GM12891 (cell line): ENCODE measurements at regions not wholly inside any gene's neighbourhood (a gene's known extent, or its start where the extent isn't known, plus 50 kb on each side); places are given as distances from the start of the nearest gene placed in this dataset.
"Not testable (repeated sequence)": the region's sequence is repeated elsewhere in the genome, so short reads cannot be mapped to it uniquely, and the experiment has no call there.

ENCODE experiments used
- DNase-seq: peaks from one replicate; pipeline ENCODE4 v3.0.0; 2011; ENCODE audit warnings: low spot score; ENCODE audit not compliant: insufficient read length
- FAIRE-seq: peaks from 2 replicates; lab custom pipeline; 2011; peaks lifted over from hg19 to GRCh38; lab: Jason Lieb, UNC
- PAX5 ChIP-seq: IDR thresholded peaks from 2 replicates; pipeline ENCODE4 v1.6.1; 2011; ENCODE audit warnings: low read length, moderate library complexity, mild to moderate bottlenecking; ENCODE audit not compliant: insufficient read depth, severe bottlenecking
- POLR2A ChIP-seq: IDR thresholded peaks from 2 replicates; pipeline ENCODE4 v1.6.1; 2011; ENCODE audit warnings: low read depth, low read length, control low read depth
- POLR2AphosphoS5 ChIP-seq: IDR thresholded peaks from 2 replicates; pipeline ENCODE4 v1.6.1; 2011; ENCODE audit warnings: low read depth, low read length, control low read depth
- POU2F2 ChIP-seq: IDR thresholded peaks from 2 replicates; pipeline ENCODE4 v1.6.1; 2011; ENCODE audit warnings: low read depth, mild to moderate bottlenecking, control low read depth, low read length, moderate library complexity
- SPI1 ChIP-seq: IDR thresholded peaks from 2 replicates; pipeline ENCODE4 v1.6.1; 2011; ENCODE audit warnings: low read depth, low read length, control low read depth
- TAF1 ChIP-seq: IDR thresholded peaks from 2 replicates; pipeline ENCODE4 v1.6.1; 2011; ENCODE audit warnings: low read depth, low read length, control low read depth

DNA sequence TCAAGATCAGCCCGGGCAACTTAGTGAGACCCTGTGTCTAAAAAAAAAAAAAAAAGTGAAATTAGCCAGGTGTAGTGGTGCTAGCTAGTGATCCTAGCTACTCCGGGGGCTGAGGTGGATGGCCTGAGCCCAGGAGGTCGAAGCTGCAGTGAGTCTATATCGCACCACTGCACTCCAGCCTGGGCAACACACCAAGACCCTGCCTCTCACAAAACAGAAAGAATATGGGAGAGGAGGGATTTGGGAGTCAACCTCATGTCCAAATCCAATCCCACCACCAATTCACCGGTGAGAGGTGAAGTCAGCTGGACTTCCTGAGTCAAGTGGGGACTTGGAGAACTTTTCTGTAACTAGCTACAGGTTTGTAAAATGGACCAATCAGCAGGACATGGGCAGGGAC, 80.5 kb upstream of the MFGE8 start:
- TF ChIP-seq TAF1: no peak
- TF ChIP-seq SPI1: no peak
- no peak for TF ChIP-seq POLR2A
- no peak for TF ChIP-seq POU2F2
- no peak for TF ChIP-seq POLR2AphosphoS5
- no peak for TF ChIP-seq PAX5
- DNase-seq (no peak), FAIRE-seq (no peak)

DNA sequence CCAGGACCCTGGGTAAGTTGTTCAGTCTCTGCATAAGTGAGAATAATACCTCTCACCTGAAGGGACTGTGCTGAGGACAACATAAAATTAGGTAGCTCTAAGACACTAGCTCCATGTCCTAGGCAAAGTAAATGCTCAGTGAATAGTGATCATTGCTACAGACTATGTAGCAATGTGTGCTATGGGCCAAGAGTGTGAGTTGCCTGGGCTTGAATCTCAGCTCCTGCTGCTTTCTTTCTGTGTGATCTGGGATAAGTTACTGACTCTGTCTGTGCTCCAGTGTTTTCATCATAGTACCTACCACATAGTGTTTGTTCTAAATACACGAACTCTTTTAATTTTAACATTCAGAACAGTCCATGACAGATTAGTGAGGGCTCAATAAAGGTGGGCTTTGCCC, 81.1 kb upstream of the MFGE8 start:
- FAIRE-seq (no peak), DNase-seq (no peak)
- TF ChIP-seq TAF1: no peak
- no peak for TF ChIP-seq POLR2AphosphoS5
- no peak for TF ChIP-seq POU2F2
- no peak for TF ChIP-seq POLR2A
- TF ChIP-seq SPI1: no peak
- TF ChIP-seq PAX5: no peak

DNA sequence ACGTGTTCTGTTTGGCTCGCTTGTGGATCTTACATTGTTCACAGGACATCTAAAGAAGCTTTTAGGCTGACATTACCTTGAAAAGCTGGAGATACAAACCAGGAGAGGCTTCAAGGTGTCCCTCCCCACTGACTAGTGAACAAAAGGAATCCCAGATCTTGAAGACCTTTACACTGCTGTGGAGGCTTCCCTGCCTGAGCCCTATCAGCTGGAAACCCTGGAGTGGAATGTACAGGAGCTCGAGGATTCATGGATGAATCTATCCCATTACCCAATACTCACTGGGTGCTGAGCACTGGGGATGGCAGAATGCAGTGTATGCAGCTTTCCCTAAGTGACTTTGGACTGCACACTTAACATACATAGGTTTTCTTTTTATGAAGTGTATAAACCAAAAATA, 82.3 kb upstream of the MFGE8 start:
- TF ChIP-seq POLR2A (no peak), TAF1 (no peak), PAX5 (no peak), SPI1 (no peak), POU2F2 (no peak), POLR2AphosphoS5 (no peak)
- DNase-seq: no peak
- no peak for FAIRE-seq

DNA sequence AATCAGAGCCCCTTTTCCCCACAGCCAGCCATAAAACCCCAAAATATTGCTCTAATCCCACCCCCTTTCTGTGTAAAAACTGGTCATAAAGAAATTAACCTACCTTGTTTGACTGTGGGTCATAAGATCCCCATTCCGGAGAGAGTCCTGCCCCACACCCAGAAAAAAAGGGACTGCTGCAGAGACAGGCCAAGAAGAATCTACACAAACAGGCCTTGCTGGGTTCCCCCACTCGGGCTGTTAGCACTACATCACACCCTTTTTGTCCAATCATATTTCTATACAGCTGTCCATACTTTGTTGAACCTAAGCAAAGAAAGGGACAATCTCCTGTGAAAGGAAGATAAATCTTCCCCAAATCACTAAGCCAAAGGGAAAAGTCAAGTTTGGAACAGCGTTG, 84.4 kb upstream of the MFGE8 start:
- TF ChIP-seq PAX5: no peak
- no peak for TF ChIP-seq POLR2AphosphoS5
- TF ChIP-seq TAF1: no peak
- no peak for TF ChIP-seq POU2F2
- no peak for TF ChIP-seq POLR2A
- no peak for TF ChIP-seq SPI1
- DNase-seq (no peak), FAIRE-seq (no peak)

- DNase-seq (no peak), FAIRE-seq (no peak)
- no peak for TF ChIP-seq PAX5
- TF ChIP-seq POLR2A: no peak
- no peak for TF ChIP-seq SPI1
Observed at GRCh38 chr15:88998980-88999713, 86.0 kb upstream of the MFGE8 start.

DNA sequence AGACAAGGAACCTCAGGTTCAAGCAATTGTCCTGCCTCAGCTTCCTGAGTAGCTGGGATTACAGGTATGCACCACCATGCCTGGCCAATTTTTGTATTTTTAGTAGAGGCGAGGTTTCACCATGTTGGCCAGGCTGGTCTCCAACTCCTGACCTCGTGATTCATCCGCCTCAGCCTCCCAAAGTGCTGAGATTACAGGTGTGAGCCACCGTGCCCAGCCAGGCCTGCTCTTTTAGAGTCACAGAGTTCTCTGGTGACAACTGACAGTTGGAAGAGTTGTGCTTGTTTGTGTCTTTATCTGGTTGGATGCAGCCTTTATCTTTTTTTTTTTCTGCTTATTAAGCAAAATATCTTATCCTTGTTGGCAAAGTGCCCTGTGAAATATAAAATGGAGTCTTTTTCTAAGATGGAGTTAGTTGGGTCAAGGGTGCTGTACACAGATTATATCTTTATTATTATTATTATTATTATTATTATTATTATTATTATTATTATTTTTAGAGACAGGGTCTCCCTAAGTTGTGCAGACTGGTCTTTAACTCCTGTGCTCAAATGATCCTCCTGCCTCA, 86.5 kb upstream of the ABHD2 start:
- not testable (repeated sequence) for FAIRE-seq, DNase-seq

- TF ChIP-seq POU2F2 (no peak), TAF1 (no peak), POLR2A (no peak), SPI1 (no peak), PAX5 (no peak), POLR2AphosphoS5 (no peak)
- DNase-seq (no peak), FAIRE-seq (peak; percentile 60)
Observed at GRCh38 chr15:89002281-89002761, 85.9 kb upstream of the ABHD2 start.

DNA sequence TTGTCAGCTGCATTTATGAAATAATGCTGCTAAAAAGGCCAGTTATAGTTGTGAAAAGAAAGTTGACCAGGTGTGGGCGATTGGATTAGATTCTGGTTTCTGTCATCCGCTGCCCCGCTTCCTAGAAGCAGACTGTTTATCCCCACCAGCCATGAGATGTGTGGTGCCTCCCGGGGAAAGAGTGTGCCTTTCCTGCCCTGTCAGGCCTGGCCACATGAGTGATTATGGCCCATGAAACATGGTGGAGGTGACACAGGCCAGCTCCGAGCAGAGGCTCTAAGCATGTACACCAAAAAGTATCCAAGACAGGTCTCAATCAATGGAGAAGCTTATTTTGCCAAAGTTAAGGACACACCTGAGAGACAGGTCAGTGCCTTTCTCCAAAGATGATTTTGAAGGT, 85.4 kb upstream of the ABHD2 start:
- no peak for DNase-seq
- no peak for FAIRE-seq

DNA sequence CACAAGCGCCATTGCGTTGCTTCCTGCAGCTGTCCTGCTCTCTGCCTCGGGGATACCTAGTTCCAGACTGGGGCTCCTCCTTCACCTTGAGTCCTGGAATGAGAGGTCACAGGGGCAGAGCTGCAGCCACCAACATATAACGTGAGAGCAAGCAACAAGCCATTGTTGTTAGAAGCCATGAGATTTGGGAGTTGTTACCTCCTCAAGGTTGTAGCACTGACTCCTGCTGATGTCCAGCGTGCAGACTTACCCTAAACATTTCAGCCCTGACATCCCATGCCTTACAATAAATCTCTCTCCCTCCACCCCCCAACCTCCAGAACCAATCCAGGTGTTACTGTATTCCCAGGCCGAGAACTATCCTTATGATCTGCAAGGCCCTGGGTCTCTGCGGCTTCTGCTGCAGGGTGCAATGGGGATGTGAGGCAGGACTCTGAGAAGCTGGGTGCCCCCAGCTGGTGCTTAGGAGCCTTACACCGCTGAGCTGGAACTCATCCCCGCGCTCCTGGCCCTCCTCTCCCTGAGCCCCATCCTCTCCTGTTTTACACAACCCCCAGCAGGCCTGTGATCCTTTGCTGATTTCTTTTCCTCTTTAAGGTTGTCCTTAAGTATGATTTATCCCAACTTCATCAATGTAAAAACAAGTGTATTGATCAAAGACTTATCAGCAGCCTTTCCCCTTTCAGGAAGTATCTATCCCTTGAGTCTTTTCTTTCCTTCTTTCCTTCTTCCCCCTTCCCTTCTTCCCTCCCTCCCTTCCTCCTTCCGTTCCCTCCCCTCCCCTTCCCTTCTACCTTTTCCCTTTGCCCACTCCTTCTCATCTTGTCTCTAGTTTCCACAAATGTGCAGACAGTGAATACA, 84.2 kb upstream of the ABHD2 start:
- FAIRE-seq (no peak), DNase-seq (no peak)
- TF ChIP-seq PAX5 (no peak), SPI1 (no peak), POLR2AphosphoS5 (no peak), POLR2A (no peak), TAF1 (no peak)

More for the DNA sequence above, 85.4 kb upstream of the ABHD2 start:
- TF ChIP-seq POLR2A (no peak), SPI1 (no peak), POLR2AphosphoS5 (no peak), POU2F2 (no peak), PAX5 (no peak), TAF1 (no peak)

DNA sequence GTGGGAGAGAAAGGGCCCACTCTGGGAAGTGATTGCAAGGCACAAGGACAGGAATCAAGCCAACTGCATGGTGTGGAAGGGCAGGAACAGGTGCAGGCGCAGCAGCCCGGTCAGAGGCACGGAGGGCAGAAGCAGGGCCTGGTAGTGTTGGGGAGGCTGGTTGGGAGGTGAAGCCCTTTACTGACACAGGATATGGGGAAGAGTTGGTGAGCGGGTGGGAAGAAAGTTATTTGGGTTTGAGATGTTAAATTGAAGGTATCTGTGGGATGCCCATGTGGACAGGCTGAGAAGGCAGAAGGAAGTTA, 83.6 kb upstream of the ABHD2 start:
- DNase-seq (no peak), FAIRE-seq (no peak)
- TF ChIP-seq TAF1 (no peak), POLR2AphosphoS5 (no peak), POU2F2 (no peak), SPI1 (no peak), PAX5 (no peak), POLR2A (no peak)

- DNase-seq, FAIRE-seq: not testable (repeated sequence)
Observed at GRCh38 chr15:89007527-89007926, 80.7 kb upstream of the ABHD2 start.
